Tibial artery (tissue), 4 donors: ENCODE measurements at regions not wholly inside any gene's neighbourhood (a gene's known extent, or its start where the extent isn't known, plus 50 kb on each side); places are given as distances from the start of the nearest gene placed in this dataset.

Experiments
- DNase-seq, 2 donors: peaks; one replicate each; pipeline ENCODE4 v3.0.0-alpha.2; 2019
- H3K27ac ChIP-seq, 2 donors: fragments of 200-600 bp; sonication (generic) in 1 of 2; 1 replicate in 1 of 2; 2 replicates in 1 of 2; pipeline ENCODE4 v1.5.1; 2018 to 2019; ENCODE audit warnings: mild to moderate bottlenecking in 1 of 2
- H3K27me3 ChIP-seq, 2 donors: fragments of 200-600 bp; sonication (generic) in 1 of 2; one replicate each; pipeline versions ENCODE4 v1.5.1 to v1.6.0; 2016 to 2019
- H3K36me3 ChIP-seq, 3 donors: fragments of 200-600 bp; sonication (generic) in 2 of 3; one replicate each; pipeline ENCODE4 v1.5.1; 2016 to 2019; ENCODE audit warnings: mild to moderate bottlenecking in 2 of 3
- H3K4me1 ChIP-seq, 4 donors: fragments of 200-600 bp; sonication (generic) in 2 of 4; 1 replicate in 3 of 4; 2 replicates in 1 of 4; pipeline ENCODE4 v1.5.1; 2016 to 2019
- H3K4me3 ChIP-seq, 2 donors: fragments of 200-600 bp; sonication (generic) in 1 of 2; 1 replicate in 1 of 2; 2 replicates in 1 of 2; pipeline ENCODE4 v1.5.1; 2018 to 2019; ENCODE audit warnings: mild to moderate bottlenecking in 2 of 2
- H3K9me3 ChIP-seq, 3 donors: fragments of 200-600 bp; sonication (generic) in 1 of 3; one replicate each; pipeline ENCODE4 v1.5.1; 2016 to 2019
- intact Hi-C: fragments of 100-400 bp; cut with DNase I; formaldehyde crosslinking; loops from one replicate; pipeline ENCODE4 v1.15.0; 2023; ENCODE audit warnings: low total_unique reads
- TF ChIP-seq, protein P1 (sequence below), 2 experiments: fragments of 200-600 bp in 1 of 2; fragments of 450-650 bp in 1 of 2; IDR thresholded peaks; one replicate each; pipeline ENCODE4 v1.5.1; 2017 to 2019; ENCODE audit warnings: antibody characterized with exemption in 2 of 2, mild to moderate bottlenecking in 1 of 2, moderate library complexity in 1 of 2

DNA sequence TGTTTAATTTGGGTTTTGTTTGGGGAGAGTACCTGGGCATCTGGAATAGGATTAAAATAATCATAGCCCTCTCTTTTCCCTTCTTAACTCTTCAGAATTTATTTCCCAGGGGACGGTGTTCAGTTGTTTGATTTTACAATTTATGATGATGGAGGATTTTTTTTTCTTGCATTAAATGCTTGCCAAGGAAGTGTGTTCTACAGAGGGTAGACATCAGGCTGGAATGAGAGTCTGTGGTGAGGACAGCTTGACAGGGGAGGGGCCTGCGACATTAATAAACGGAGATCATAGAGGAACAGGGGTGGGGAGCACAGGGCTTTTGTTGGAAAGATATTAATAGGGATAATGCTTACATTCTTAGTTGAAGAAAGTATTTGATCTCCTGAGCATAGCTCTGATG, 297.5 kb downstream of the CLIC5 start:
- peaks cover 0 to 5% of the 10 kb centered on the region in 2 donors for H3K27me3 ChIP-seq
- no peak for DNase-seq
- H3K4me3 ChIP-seq, result no peak overlapping the region
- H3K27ac ChIP-seq, result no peak overlapping the region
- no peaks in the 10 kb centered on the region for H3K36me3 ChIP-seq
- TF ChIP-seq, protein P1, sequence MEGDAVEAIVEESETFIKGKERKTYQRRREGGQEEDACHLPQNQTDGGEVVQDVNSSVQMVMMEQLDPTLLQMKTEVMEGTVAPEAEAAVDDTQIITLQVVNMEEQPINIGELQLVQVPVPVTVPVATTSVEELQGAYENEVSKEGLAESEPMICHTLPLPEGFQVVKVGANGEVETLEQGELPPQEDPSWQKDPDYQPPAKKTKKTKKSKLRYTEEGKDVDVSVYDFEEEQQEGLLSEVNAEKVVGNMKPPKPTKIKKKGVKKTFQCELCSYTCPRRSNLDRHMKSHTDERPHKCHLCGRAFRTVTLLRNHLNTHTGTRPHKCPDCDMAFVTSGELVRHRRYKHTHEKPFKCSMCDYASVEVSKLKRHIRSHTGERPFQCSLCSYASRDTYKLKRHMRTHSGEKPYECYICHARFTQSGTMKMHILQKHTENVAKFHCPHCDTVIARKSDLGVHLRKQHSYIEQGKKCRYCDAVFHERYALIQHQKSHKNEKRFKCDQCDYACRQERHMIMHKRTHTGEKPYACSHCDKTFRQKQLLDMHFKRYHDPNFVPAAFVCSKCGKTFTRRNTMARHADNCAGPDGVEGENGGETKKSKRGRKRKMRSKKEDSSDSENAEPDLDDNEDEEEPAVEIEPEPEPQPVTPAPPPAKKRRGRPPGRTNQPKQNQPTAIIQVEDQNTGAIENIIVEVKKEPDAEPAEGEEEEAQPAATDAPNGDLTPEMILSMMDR (IDR thresholded peaks at IDR 0.05), result no peak
- peaks cover 0 to 5% (median 2%) of the 10 kb centered on the region in 4 donors for H3K4me1 ChIP-seq
- H3K9me3 ChIP-seq, result no peaks in the 10 kb centered on the region
- intact Hi-C loops, result loop anchor here (5.0 to 10.0 kb wide), 2 partner anchors 1061 to 1243 kb away; no protein-coding TSS in a partner anchor

DNA sequence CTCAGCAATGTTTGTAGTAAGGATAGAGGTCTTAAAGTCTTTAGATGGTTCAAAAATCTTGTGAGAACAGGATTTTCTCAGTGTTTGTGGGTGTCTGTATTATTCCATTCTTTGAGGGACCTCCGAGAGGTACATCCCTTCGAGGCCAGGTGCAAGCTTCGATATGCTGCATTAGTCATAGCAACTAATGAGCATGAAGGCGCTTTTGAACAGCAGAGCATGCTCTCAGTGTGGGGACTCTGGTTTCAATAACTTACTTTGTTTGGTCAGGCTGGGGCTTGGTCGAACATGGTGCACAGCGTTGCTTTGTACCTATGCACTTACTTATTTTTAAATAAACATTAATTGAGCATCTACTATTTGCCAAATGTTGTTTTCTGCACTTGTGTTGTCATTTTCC, 297.9 kb downstream of the CLIC5 start:
- DNase-seq, result no peak

DNA sequence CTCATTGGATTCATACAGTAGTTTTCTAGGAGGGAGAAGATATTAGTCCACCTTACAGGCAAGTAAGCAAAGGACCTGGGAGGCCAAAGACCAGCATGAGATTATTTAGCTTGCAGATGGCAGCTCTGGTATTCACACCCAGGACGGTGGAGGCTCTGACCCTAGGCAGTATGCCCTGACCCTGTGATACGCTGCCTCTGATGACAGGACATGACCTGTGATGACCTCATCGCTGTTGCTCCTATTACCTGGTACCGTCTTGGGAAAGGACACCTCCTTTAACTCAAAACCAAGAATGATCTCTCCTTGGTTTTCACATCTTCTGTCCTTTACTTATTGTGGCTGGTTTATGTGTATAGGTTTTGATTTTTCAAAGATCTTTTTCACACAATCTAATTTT, 298.6 kb downstream of the CLIC5 start:
- no peak overlapping the region for H3K4me3 ChIP-seq
- no peaks in the 10 kb centered on the region for H3K9me3 ChIP-seq
- H3K27ac ChIP-seq, result no peak overlapping the region
- TF ChIP-seq, protein P1 (IDR thresholded peaks at IDR 0.05), result no peak
- intact Hi-C loops, result loop anchor here (5.0 to 10.0 kb wide), 2 partner anchors 1060 to 1242 kb away; no protein-coding TSS in a partner anchor
- no peak for DNase-seq
- peaks cover 0 to 9% of the 10 kb centered on the region in 2 donors for H3K27me3 ChIP-seq
- H3K36me3 ChIP-seq, result no peaks in the 10 kb centered on the region
- H3K4me1 ChIP-seq, result peaks cover 0 to 5% (median 2%) of the 10 kb centered on the region in 4 donors

More for the DNA sequence above, 297.9 kb downstream of the CLIC5 start:
- Histone ChIP-seq H3K27me3 (peaks cover 0 to 5% of the 10 kb centered on the region in 2 donors), H3K4me1 (peaks cover 0 to 5% (median 2%) of the 10 kb centered on the region in 4 donors), H3K36me3 (no peaks in the 10 kb centered on the region), H3K9me3 (no peaks in the 10 kb centered on the region), H3K4me3 (no peak overlapping the region), H3K27ac (no peak overlapping the region)
- TF ChIP-seq, protein P1 (IDR thresholded peaks at IDR 0.05), result no peak
- intact Hi-C loops, result loop anchor here (5.0 to 10.0 kb wide), 2 partner anchors 1060 to 1243 kb away; no protein-coding TSS in a partner anchor

DNA sequence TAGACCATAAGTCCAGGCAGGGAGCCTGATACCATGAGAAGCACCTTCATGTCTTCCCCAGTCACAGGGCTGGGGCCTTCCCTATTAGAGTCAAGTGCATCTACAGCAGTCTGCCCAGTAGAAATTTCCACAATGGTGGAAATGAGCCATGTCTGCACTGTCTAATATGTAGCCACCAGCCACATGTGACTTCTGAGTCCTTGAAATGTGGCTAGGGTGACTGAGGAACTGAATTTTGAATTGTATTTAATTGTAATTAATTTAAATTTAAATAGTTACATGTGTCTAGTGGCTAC, 300.2 kb downstream of the CLIC5 start:
- no peak for DNase-seq

DNA sequence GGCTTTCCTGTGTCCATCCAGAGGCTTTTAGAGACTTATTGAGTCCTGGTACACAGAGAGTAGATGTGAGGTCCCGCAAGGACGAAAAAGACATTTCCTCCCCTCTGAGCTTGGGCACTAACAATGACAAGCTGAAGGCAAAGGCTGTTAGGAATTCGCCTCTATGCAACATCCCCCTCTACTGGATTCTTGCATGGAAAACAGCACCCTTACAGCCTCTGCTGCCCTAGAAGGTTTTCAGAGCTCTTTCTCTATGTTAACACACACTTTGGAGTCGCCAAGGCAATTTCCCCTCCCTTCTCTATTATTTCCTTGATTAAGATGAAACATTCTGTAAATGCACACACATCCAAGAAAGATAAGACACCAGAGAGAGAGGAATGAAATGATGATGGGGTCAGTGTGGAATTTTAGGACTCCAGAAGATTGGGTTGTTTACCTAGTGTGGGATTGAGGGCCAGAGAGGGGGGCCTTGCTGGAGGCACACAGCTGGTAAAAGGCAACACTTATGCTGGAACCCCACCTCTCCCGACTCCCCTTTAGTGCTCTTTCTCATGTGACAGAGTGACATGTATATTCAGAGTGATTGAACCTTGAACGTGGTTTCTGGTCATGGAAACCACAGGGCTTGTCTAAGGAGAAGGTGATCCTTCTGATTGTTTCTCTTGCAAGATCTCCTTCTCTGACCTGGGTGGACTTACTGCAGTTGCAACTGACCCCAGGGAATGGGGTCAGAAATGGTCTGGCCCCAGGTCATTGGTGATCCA, 300.7 kb downstream of the CLIC5 start:
- H3K27ac ChIP-seq, result no peak overlapping the region
- peak in 1 of 2 donors; percentile 43 for DNase-seq
- TF ChIP-seq, protein P1 (IDR thresholded peaks at IDR 0.05), result peak; percentile 73 to 80

More for the DNA sequence above, 300.2 kb downstream of the CLIC5 start:
- peaks cover 0 to 5% (median 2%) of the 10 kb centered on the region in 4 donors for H3K4me1 ChIP-seq
- H3K9me3 ChIP-seq, result no peaks in the 10 kb centered on the region
- TF ChIP-seq, protein P1 (IDR thresholded peaks at IDR 0.05), result no peak
- H3K4me3 ChIP-seq, result no peak overlapping the region
- H3K27me3 ChIP-seq, result peaks cover 0 to 9% of the 10 kb centered on the region in 2 donors
- intact Hi-C loops, result loop anchor here (5.0 to 10.0 kb wide), 2 partner anchors 1058 to 1241 kb away; no protein-coding TSS in a partner anchor
- no peaks in the 10 kb centered on the region for H3K36me3 ChIP-seq
- H3K27ac ChIP-seq, result no peak overlapping the region

More for the DNA sequence above, 300.7 kb downstream of the CLIC5 start:
- Histone ChIP-seq H3K9me3 (no peaks in the 10 kb centered on the region), H3K27me3 (peaks cover 0 to 9% of the 10 kb centered on the region in 2 donors), H3K36me3 (no peaks in the 10 kb centered on the region), H3K4me3 (peak overlapping the region in 1 of 2 donors; percentile 26), H3K4me1 (peaks cover 0 to 5% (median 2%) of the 10 kb centered on the region in 4 donors)
- intact Hi-C loops, result loop anchor here (5.0 to 10.0 kb wide), 2 partner anchors 1058 to 1240 kb away; no protein-coding TSS in a partner anchor
